ENCODE measurements at regions not wholly inside any gene's neighbourhood (a gene's known extent, or its start where the extent isn't known, plus 50 kb on each side); places are given as distances from the start of the nearest gene placed in this dataset.

GRCh38 chr9:108549184-108549583 lies 306.6 kb downstream of the ACTL7B start:
- no peak for TF ChIP-seq CTCF (IDR thresholded peaks at IDR 0.05; ENCODE audit: low read depth, low read length)
- TF ChIP-seq EZH2phosphoT487 (IDR thresholded peaks at IDR 0.05; ENCODE audit: low read depth), result no peak
